OCI-LY7 (cell line): ENCODE measurements at regions not wholly inside any gene's neighbourhood (a gene's known extent, or its start where the extent isn't known, plus 50 kb on each side); places are given as distances from the start of the nearest gene placed in this dataset.

Source experiments
- BruUV-seq: library from RNA; stranded (reverse); fragments of 400-500 nt; replicated peaks from 2 replicates; lab custom pipeline; 2021; lab: Mats Ljungman, UMichigan
- CTCF ChIA-PET: fragments of 300-600 bp; sonication (Branson Sonifier 250); formaldehyde crosslinking; loops from one replicate; lab custom pipeline; 2022; ENCODE audit warnings: antibody characterized with exemption; ENCODE audit not compliant: unreplicated experiment; lab: Charles Lee
- POLR2A ChIA-PET: fragments of 300-600 bp; sonication (Branson Sonifier 250); formaldehyde crosslinking; loops from one replicate; lab custom pipeline; 2022; ENCODE audit warnings: antibody characterized with exemption; lab: Charles Lee
- DNase-seq: peaks from one replicate; pipeline ENCODE4 v3.0.0-alpha.2; 2015; ENCODE audit warnings: low spot score
- H2AFZ ChIP-seq: fragments of 200-600 bp; sonication (generic), shearing (Covaris generic); 2 replicates; pipeline ENCODE4 v1.6.1; 2014; ENCODE audit warnings: mild to moderate bottlenecking, antibody characterized with exemption, low read length, moderate library complexity
- H3K27ac ChIP-seq: fragments of 200-600 bp; sonication (generic); 2 replicates; pipeline ENCODE4 v1.5.1; 2014; ENCODE audit warnings: mixed run types, low read depth, mild to moderate bottlenecking, moderate library complexity, low read length, inconsistent platforms; ENCODE audit not compliant: poor library complexity, severe bottlenecking
- H3K36me3 ChIP-seq: fragments of 200-600 bp; sonication (generic); 2 replicates; pipeline ENCODE4 v1.6.1; 2014; ENCODE audit warnings: mild to moderate bottlenecking, antibody characterized with exemption, low read length, moderate library complexity, mixed read lengths; ENCODE audit not compliant: insufficient read depth
- H3K4me1 ChIP-seq: fragments of 200-600 bp; sonication (generic); 2 replicates; pipeline ENCODE4 v1.5.1; 2014; ENCODE audit warnings: mild to moderate bottlenecking, low read length; ENCODE audit not compliant: insufficient read depth, poor library complexity, severe bottlenecking
- H3K4me2 ChIP-seq: fragments of 200-600 bp; sonication (generic); 2 replicates; pipeline ENCODE4 v1.6.1; 2014; ENCODE audit warnings: mild to moderate bottlenecking, low read length
- H3K4me3 ChIP-seq: fragments of 200-600 bp; sonication (generic); 2 replicates; pipeline ENCODE4 v1.5.1; 2014; ENCODE audit warnings: mild to moderate bottlenecking, low read depth, low read length; ENCODE audit not compliant: poor library complexity, severe bottlenecking
- H3K79me2 ChIP-seq: fragments of 200-600 bp; sonication (generic); 2 replicates; pipeline ENCODE4 v1.6.1; 2016; ENCODE audit warnings: low read depth, mild to moderate bottlenecking, low read length, moderate library complexity, mixed read lengths; ENCODE audit not compliant: insufficient read depth
- H3K9me2 ChIP-seq: fragments of 200-600 bp; sonication (generic); 2 replicates; pipeline ENCODE4 v1.6.1; 2016; ENCODE audit warnings: mild to moderate bottlenecking, low read length, mixed read lengths; ENCODE audit not compliant: insufficient read depth
- H3K9me3 ChIP-seq: fragments of 200-600 bp; sonication (generic); 2 replicates; pipeline ENCODE4 v1.6.1; 2014; ENCODE audit warnings: mild to moderate bottlenecking, mixed run types, low read length, mixed read lengths
- H4K20me1 ChIP-seq: fragments of 200-600 bp; sonication (generic); 2 replicates; pipeline ENCODE4 v1.6.1; 2014; ENCODE audit warnings: mild to moderate bottlenecking, antibody characterized with exemption, low read length, moderate library complexity, mixed read lengths; ENCODE audit not compliant: insufficient read depth
- CTCF ChIP-seq: fragments of 200-600 bp; sonication (generic); conservative IDR thresholded peaks from 2 replicates; pipeline ENCODE4 v1.5.1; 2014; ENCODE audit warnings: mild to moderate bottlenecking, antibody characterized with exemption, low read length, moderate library complexity, mixed read lengths
- EZH2phosphoT487 ChIP-seq: fragments of 200-600 bp; sonication (generic); IDR thresholded peaks from 2 replicates; pipeline ENCODE4 v1.6.1; 2018; ENCODE audit warnings: low read depth, borderline replicate concordance, mild to moderate bottlenecking, mixed run types, antibody characterized with exemption, low read length, moderate library complexity, mixed read lengths
- intact Hi-C: fragments of 100-400 bp; cut with micrococcal nuclease; formaldehyde crosslinking; loops from one replicate; pipeline ENCODE4 v1.10.0; 2022; ENCODE audit not compliant: unreplicated experiment

GRCh38 chr7:81399471-81399870 is 370.4 kb downstream of the HGF start:
- POLR2A ChIA-PET, result no interaction called here
- CTCF ChIA-PET, result no interaction called here
- no peaks in the 10 kb centered on the region for H3K79me2 ChIP-seq
- DNase-seq, result no peak
- H3K4me3 ChIP-seq, result no peak overlapping the region
- H3K36me3 ChIP-seq, result no peaks in the 10 kb centered on the region
- no peak overlapping the region for H2AFZ ChIP-seq
- intact Hi-C loops, result loop anchor here (5.0 kb wide), 1 partner anchor 1613 kb away; no protein-coding TSS in a partner anchor
- H3K9me2 ChIP-seq, result no peaks in the 10 kb centered on the region
- BruUV-seq, result no TSS peak
- TF ChIP-seq EZH2phosphoT487 (no peak), CTCF (no peak)
- H3K4me1 ChIP-seq, result no peaks in the 10 kb centered on the region
- H3K27ac ChIP-seq, result no peak overlapping the region
- H4K20me1 ChIP-seq, result no peaks in the 10 kb centered on the region
- no peaks in the 10 kb centered on the region for H3K9me3 ChIP-seq
- no peak overlapping the region for H3K4me2 ChIP-seq

- no peak for DNase-seq
- CTCF ChIA-PET, result no interaction called here
- POLR2A ChIA-PET, result no interaction called here
- intact Hi-C loops, result no loop called here
- H3K4me3 ChIP-seq, result no peak overlapping the region
- BruUV-seq, result no TSS peak
- H3K4me1 ChIP-seq, result no peaks in the 10 kb centered on the region
- no peak overlapping the region for H3K27ac ChIP-seq
- H3K4me2 ChIP-seq, result no peak overlapping the region
- no peaks in the 10 kb centered on the region for H3K79me2 ChIP-seq
- H3K36me3 ChIP-seq, result no peaks in the 10 kb centered on the region
- TF ChIP-seq EZH2phosphoT487 (no peak), CTCF (no peak)
- no peaks in the 10 kb centered on the region for H3K9me3 ChIP-seq
- H3K9me2 ChIP-seq, result no peaks in the 10 kb centered on the region
- H2AFZ ChIP-seq, result no peak overlapping the region
- H4K20me1 ChIP-seq, result no peaks in the 10 kb centered on the region
Measured at GRCh38 chr7:81394029-81394428, 375.8 kb downstream of the HGF start.

GRCh38 chr7:81393018-81393417 is 376.8 kb downstream of the HGF start:
- H3K4me3 ChIP-seq, result no peak overlapping the region
- H3K9me2 ChIP-seq, result no peaks in the 10 kb centered on the region
- no peaks in the 10 kb centered on the region for H3K4me1 ChIP-seq
- no peaks in the 10 kb centered on the region for H3K9me3 ChIP-seq
- no peaks in the 10 kb centered on the region for H3K36me3 ChIP-seq
- POLR2A ChIA-PET, result no interaction called here
- H3K27ac ChIP-seq, result no peak overlapping the region
- DNase-seq, result no peak
- H4K20me1 ChIP-seq, result no peaks in the 10 kb centered on the region
- no peak overlapping the region for H3K4me2 ChIP-seq
- BruUV-seq, result no TSS peak
- TF ChIP-seq CTCF, result no peak
- TF ChIP-seq EZH2phosphoT487, result no peak
- no peaks in the 10 kb centered on the region for H3K79me2 ChIP-seq
- CTCF ChIA-PET, result no interaction called here
- no peak overlapping the region for H2AFZ ChIP-seq
- intact Hi-C loops, result no loop called here
